GM23338 (cell line): ENCODE measurements at regions not wholly inside any gene's neighbourhood (a gene's known extent, or its start where the extent isn't known, plus 50 kb on each side); places are given as distances from the start of the nearest gene placed in this dataset.

Source experiments
- ATAC-seq: fragments of 200-7000 bp; cut with Tn5 transposase; 3 replicates; pipeline ENCODE4 v1.9.1; 2020
- DNase-seq: peaks from one replicate; pipeline ENCODE4 v3.0.0-alpha.2; 2015; ENCODE audit warnings: low spot score
- H2AFZ ChIP-seq: fragments of 200-600 bp; sonication (generic); 2 replicates; pipeline ENCODE4 v1.8.0; 2016; ENCODE audit warnings: antibody characterized with exemption, mild to moderate bottlenecking, moderate library complexity
- H3F3A ChIP-seq: fragments of 200-600 bp; sonication (generic); replicated peaks from 2 replicates; pipeline ENCODE4 v1.8.0; 2017; ENCODE audit warnings: antibody characterized with exemption, mixed run types, low read depth
- H3K27ac ChIP-seq: fragments of 200-600 bp; sonication (generic); 2 replicates; pipeline ENCODE4 v1.6.1; 2016; ENCODE audit warnings: low read depth
- H3K27me3 ChIP-seq: fragments of 200-600 bp; sonication (generic); 2 replicates; pipeline ENCODE4 v1.8.0; 2016; ENCODE audit warnings: mild to moderate bottlenecking, mixed run types, moderate library complexity; ENCODE audit not compliant: insufficient read depth
- H3K36me3 ChIP-seq: fragments of 200-600 bp; sonication (generic); 2 replicates; pipeline ENCODE4 v1.8.0; 2016; ENCODE audit warnings: mild to moderate bottlenecking; ENCODE audit not compliant: insufficient read depth
- H3K4me1 ChIP-seq: fragments of 200-600 bp; sonication (generic); 2 replicates; pipeline ENCODE4 v1.8.0; 2016; ENCODE audit warnings: mild to moderate bottlenecking, moderate library complexity; ENCODE audit not compliant: insufficient read depth
- H3K4me2 ChIP-seq: fragments of 200-600 bp; sonication (generic); 2 replicates; pipeline ENCODE4 v1.7.1; 2017; ENCODE audit warnings: mixed run types
- H3K4me3 ChIP-seq: fragments of 200-600 bp; sonication (generic); 2 replicates; pipeline ENCODE4 v1.6.1; 2016; ENCODE audit warnings: mixed run types
- H3K79me2 ChIP-seq: fragments of 200-600 bp; sonication (generic); replicated peaks from 2 replicates; pipeline ENCODE4 v1.8.0; 2017; ENCODE audit warnings: mild to moderate bottlenecking; ENCODE audit not compliant: insufficient read depth
- H3K9me2 ChIP-seq: fragments of 200-600 bp; sonication (generic); 2 replicates; pipeline ENCODE4 v1.8.0; 2017; ENCODE audit not compliant: insufficient read depth
- H4K20me1 ChIP-seq: fragments of 200-600 bp; sonication (generic); replicated peaks from 2 replicates; pipeline ENCODE4 v1.8.0; 2017; ENCODE audit warnings: mild to moderate bottlenecking; ENCODE audit not compliant: insufficient read depth
- H3K27ac Mint-ChIP-seq: 2 replicates; pipeline ENCODE4 v1.8.0; 2020; ENCODE audit warnings: inconsistent platforms, mild to moderate bottlenecking, moderate library complexity, mixed read lengths
- H3K27me3 Mint-ChIP-seq: 3 replicates; pipeline ENCODE4 v1.8.0; 2022; ENCODE audit warnings: low read depth, mild to moderate bottlenecking, moderate library complexity, mixed read lengths, inconsistent platforms; ENCODE audit not compliant: insufficient read depth, poor library complexity
- H3K36me3 Mint-ChIP-seq: 3 replicates; pipeline ENCODE4 v1.8.0; 2021; ENCODE audit warnings: low read depth, mild to moderate bottlenecking, inconsistent platforms, moderate library complexity, mixed read lengths
- H3K4me1 Mint-ChIP-seq: 3 replicates; pipeline ENCODE4 v1.8.0; 2020; ENCODE audit warnings: mild to moderate bottlenecking, inconsistent platforms, mixed read lengths
- H3K4me3 Mint-ChIP-seq: 3 replicates; pipeline ENCODE4 v1.8.0; 2021; ENCODE audit warnings: moderate library complexity, mild to moderate bottlenecking, inconsistent platforms, mixed read lengths
- H3K9me3 Mint-ChIP-seq: 3 replicates; pipeline ENCODE4 v1.8.0; 2020; ENCODE audit warnings: moderate library complexity, mild to moderate bottlenecking, inconsistent platforms, mixed read lengths
- CREB1 ChIP-seq: fragments of 250-450 bp; sonication (Bioruptor Pico); IDR thresholded peaks from 2 replicates; pipeline ENCODE4 v1.5.0; 2020; ENCODE audit warnings: low read depth, mild to moderate bottlenecking, moderate library complexity
- EZH2 ChIP-seq: fragments of 200-600 bp; sonication (generic); IDR thresholded peaks from one replicate; pipeline ENCODE4 v1.8.0; 2017; ENCODE audit warnings: antibody characterized with exemption, mild to moderate bottlenecking, low read depth; ENCODE audit not compliant: unreplicated experiment
- EZH2phosphoT487 ChIP-seq: fragments of 200-600 bp; sonication (generic); IDR thresholded peaks from one replicate; pipeline ENCODE4 v1.8.1; 2018; ENCODE audit warnings: antibody characterized with exemption; ENCODE audit not compliant: unreplicated experiment
- JUNB ChIP-seq: IDR thresholded peaks from one replicate; pipeline ENCODE4 v1.6.1; 2016; ENCODE audit warnings: antibody characterized with exemption; ENCODE audit not compliant: unreplicated experiment
- NANOG ChIP-seq: IDR thresholded peaks from 2 replicates; pipeline ENCODE4 v1.6.1; 2016; ENCODE audit warnings: antibody characterized with exemption, borderline replicate concordance
- POLR2AphosphoS5 ChIP-seq: IDR thresholded peaks from 2 replicates; pipeline ENCODE4 v1.6.1; 2016; ENCODE audit warnings: antibody characterized with exemption, low read depth
- STAT1 ChIP-seq: IDR thresholded peaks from one replicate; pipeline ENCODE4 v1.6.1; 2016; ENCODE audit warnings: antibody characterized with exemption; ENCODE audit not compliant: unreplicated experiment
- ZNF114 ChIP-seq: fragments of 250-450 bp; sonication (Bioruptor Pico); IDR thresholded peaks from 2 replicates; pipeline ENCODE4 v1.5.0; 2020; ENCODE audit warnings: mild to moderate bottlenecking, moderate library complexity
- ZNF331 ChIP-seq: fragments of 250-450 bp; sonication (Bioruptor Pico); IDR thresholded peaks from 2 replicates; pipeline ENCODE4 v1.5.0; 2020; ENCODE audit warnings: low read depth, mild to moderate bottlenecking, moderate library complexity
- TF ChIP-seq, protein P1 (sequence below): IDR thresholded peaks from 2 replicates; pipeline ENCODE4 v1.6.1; 2016; ENCODE audit warnings: antibody characterized with exemption
- TF ChIP-seq, protein P2 (sequence below), 2 experiments: fragments of 200-600 bp in 1 of 2; sonication (generic) in 1 of 2; conservative IDR thresholded peaks; 2 replicates each; pipeline versions ENCODE4 v1.5.1 to v1.6.1; 2016 to 2017; ENCODE audit warnings: antibody characterized with exemption in 2 of 2, low read depth in 2 of 2, mild to moderate bottlenecking in 2 of 2, moderate library complexity in 1 of 2

DNA sequence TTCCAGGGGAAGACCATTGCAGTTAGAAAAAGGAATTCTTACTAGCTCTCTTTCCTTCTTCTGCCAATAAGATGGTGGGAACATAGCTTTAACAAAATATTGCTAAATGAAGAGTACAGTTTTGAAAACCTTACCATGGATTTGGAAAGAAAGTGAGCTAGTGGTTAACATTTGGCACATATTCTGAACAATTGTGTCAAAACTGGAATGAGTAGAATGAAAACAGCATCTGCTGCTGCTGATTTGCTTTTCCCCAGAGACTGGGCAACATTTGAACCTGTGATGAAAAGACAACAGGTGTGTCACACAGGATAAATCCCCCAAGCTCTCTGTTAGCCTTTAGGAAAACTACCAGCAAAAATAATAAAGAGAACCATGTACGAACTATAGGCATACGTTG is 761.4 kb downstream of the KCNA4 start:
- Histone ChIP-seq H3F3A (no peaks in the 10 kb centered on the region), H3K79me2 (no peaks in the 10 kb centered on the region), H4K20me1 (0 out of 2 replicates have a peak, but pooled peaks cover 3% of the 10 kb centered on the region), H3K27ac (no peak overlapping the region), H3K4me1 (no peaks in the 10 kb centered on the region), H2AFZ (no peak overlapping the region), H3K9me2 (0 out of 2 replicates have a peak, but pooled peaks cover 3% of the 10 kb centered on the region), H3K27me3 (no peaks in the 10 kb centered on the region), H3K4me3 (no peak overlapping the region), H3K4me2 (no peak overlapping the region), H3K36me3 (no peaks in the 10 kb centered on the region)
- H3K27me3 Mint-ChIP-seq, result no peaks in the 10 kb centered on the region
- H3K36me3 Mint-ChIP-seq, result no peaks in the 10 kb centered on the region
- DNase-seq, result no peak
- ATAC-seq, result no peak
- H3K9me3 Mint-ChIP-seq, result no peaks in the 10 kb centered on the region
- no peak overlapping the region for H3K27ac Mint-ChIP-seq
- TF ChIP-seq ZNF114 (CRISPR knock-in tag) (no peak), EZH2 (no peak)
- no peak overlapping the region for H3K4me3 Mint-ChIP-seq
- H3K4me1 Mint-ChIP-seq, result no peaks in the 10 kb centered on the region

DNA sequence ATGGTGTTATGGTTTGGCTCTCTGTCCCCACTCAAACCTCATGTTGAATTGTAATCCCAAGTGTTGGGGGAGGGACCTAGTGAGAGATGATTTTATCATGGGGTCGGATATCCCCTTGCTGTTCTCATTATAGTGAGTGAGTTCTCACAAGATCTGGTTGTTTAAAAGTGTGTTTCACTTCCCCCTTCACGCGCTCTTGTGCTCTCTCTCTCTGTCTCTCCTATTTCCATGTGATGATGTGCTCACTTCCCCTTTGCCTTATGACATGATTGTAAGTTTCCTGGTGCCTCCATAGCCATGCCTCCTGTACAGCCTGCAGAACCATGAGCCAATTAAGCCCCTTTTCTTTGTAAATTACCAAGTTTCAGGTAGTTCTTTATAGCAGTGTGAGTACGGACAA is 765.1 kb downstream of the KCNA4 start:
- ATAC-seq, result no peak
- Mint-ChIP-seq H3K27me3 (no peaks in the 10 kb centered on the region), H3K4me1 (no peaks in the 10 kb centered on the region), H3K36me3 (no peaks in the 10 kb centered on the region), H3K9me3 (no peaks in the 10 kb centered on the region), H3K4me3 (no peak overlapping the region), H3K27ac (no peak overlapping the region)
- Histone ChIP-seq H3K36me3 (no peaks in the 10 kb centered on the region), H3F3A (no peaks in the 10 kb centered on the region), H3K4me2 (no peak overlapping the region), H3K4me3 (no peak overlapping the region), H2AFZ (no peak overlapping the region), H3K79me2 (no peaks in the 10 kb centered on the region), H3K9me2 (no peaks in the 10 kb centered on the region), H3K4me1 (no peaks in the 10 kb centered on the region), H3K27me3 (no peaks in the 10 kb centered on the region), H3K27ac (no peak overlapping the region), H4K20me1 (no peaks in the 10 kb centered on the region)
- no peak for DNase-seq
- TF ChIP-seq NANOG (no peak), ZNF331 (CRISPR knock-in tag) (no peak), STAT1 (no peak), EZH2 (no peak), JUNB (no peak), CREB1 (CRISPR knock-in tag) (no peak), EZH2phosphoT487 (no peak), POLR2AphosphoS5 (no peak)
- TF ChIP-seq, protein P1, sequence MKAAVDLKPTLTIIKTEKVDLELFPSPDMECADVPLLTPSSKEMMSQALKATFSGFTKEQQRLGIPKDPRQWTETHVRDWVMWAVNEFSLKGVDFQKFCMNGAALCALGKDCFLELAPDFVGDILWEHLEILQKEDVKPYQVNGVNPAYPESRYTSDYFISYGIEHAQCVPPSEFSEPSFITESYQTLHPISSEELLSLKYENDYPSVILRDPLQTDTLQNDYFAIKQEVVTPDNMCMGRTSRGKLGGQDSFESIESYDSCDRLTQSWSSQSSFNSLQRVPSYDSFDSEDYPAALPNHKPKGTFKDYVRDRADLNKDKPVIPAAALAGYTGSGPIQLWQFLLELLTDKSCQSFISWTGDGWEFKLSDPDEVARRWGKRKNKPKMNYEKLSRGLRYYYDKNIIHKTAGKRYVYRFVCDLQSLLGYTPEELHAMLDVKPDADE, result no peak
- TF ChIP-seq, protein P2, sequence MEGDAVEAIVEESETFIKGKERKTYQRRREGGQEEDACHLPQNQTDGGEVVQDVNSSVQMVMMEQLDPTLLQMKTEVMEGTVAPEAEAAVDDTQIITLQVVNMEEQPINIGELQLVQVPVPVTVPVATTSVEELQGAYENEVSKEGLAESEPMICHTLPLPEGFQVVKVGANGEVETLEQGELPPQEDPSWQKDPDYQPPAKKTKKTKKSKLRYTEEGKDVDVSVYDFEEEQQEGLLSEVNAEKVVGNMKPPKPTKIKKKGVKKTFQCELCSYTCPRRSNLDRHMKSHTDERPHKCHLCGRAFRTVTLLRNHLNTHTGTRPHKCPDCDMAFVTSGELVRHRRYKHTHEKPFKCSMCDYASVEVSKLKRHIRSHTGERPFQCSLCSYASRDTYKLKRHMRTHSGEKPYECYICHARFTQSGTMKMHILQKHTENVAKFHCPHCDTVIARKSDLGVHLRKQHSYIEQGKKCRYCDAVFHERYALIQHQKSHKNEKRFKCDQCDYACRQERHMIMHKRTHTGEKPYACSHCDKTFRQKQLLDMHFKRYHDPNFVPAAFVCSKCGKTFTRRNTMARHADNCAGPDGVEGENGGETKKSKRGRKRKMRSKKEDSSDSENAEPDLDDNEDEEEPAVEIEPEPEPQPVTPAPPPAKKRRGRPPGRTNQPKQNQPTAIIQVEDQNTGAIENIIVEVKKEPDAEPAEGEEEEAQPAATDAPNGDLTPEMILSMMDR (conservative IDR thresholded peaks at IDR 0.05; ENCODE audit: low read depth in 2 of 2), result no peak
